ENCODE measurements at regions not wholly inside any gene's neighbourhood (a gene's known extent, or its start where the extent isn't known, plus 50 kb on each side); places are given as distances from the start of the nearest gene placed in this dataset.

- TF ChIP-seq CTCF (IDR thresholded peaks at IDR 0.05), result no peak
- Histone ChIP-seq H3K9me3 (no peaks in the 10 kb centered on the region), H3K4me1 (ENCODE audit: control insufficient read depth in 1 of 2, insufficient read depth in 1 of 2, low read depth in 1 of 2, low read length in 1 of 2) (no peaks in the 10 kb centered on the region), H3K27ac (no peak overlapping the region), H3K4me3 (ENCODE audit: low read depth in 1 of 2, low read length in 1 of 2) (no peak overlapping the region), H3K36me3 (no peaks in the 10 kb centered on the region), H3K27me3 (no peaks in the 10 kb centered on the region)
Measured at GRCh38 chr13:74841651-74842050, 640.3 kb downstream of the TBC1D4 start.

GRCh38 chr13:74841123-74841522 lies 640.8 kb downstream of the TBC1D4 start:
- H3K27me3 ChIP-seq, result no peaks in the 10 kb centered on the region
- TF ChIP-seq CTCF (IDR thresholded peaks at IDR 0.05), result no peak

GRCh38 chr13:74839656-74840055 lies 642.3 kb downstream of the TBC1D4 start:
- no peak overlapping the region for H3K27ac ChIP-seq
- H3K9me3 ChIP-seq, result no peaks in the 10 kb centered on the region
- no peaks in the 10 kb centered on the region for H3K27me3 ChIP-seq
- no peak overlapping the region for H3K4me3 ChIP-seq (ENCODE audit: low read depth in 1 of 2, low read length in 1 of 2)
- no peak for TF ChIP-seq CTCF (IDR thresholded peaks at IDR 0.05)
- no peaks in the 10 kb centered on the region for H3K36me3 ChIP-seq
- no peaks in the 10 kb centered on the region for H3K4me1 ChIP-seq (ENCODE audit: control insufficient read depth in 1 of 2, insufficient read depth in 1 of 2, low read depth in 1 of 2, low read length in 1 of 2)

More at GRCh38 chr13:74841123-74841522, 640.8 kb downstream of the TBC1D4 start:
- Histone ChIP-seq H3K36me3 (no peaks in the 10 kb centered on the region), H3K4me1 (ENCODE audit: control insufficient read depth in 1 of 2, insufficient read depth in 1 of 2, low read depth in 1 of 2, low read length in 1 of 2) (no peaks in the 10 kb centered on the region), H3K27ac (no peak overlapping the region), H3K4me3 (ENCODE audit: low read depth in 1 of 2, low read length in 1 of 2) (no peak overlapping the region), H3K9me3 (no peaks in the 10 kb centered on the region)

- Histone ChIP-seq H3K9me3 (no peaks in the 10 kb centered on the region), H3K27me3 (no peaks in the 10 kb centered on the region), H3K4me1 (ENCODE audit: control insufficient read depth in 1 of 2, insufficient read depth in 1 of 2, low read depth in 1 of 2, low read length in 1 of 2) (no peaks in the 10 kb centered on the region), H3K27ac (no peak overlapping the region), H3K36me3 (no peaks in the 10 kb centered on the region), H3K4me3 (ENCODE audit: low read depth in 1 of 2, low read length in 1 of 2) (no peak overlapping the region)
- no peak for TF ChIP-seq CTCF (IDR thresholded peaks at IDR 0.05)
Measured at GRCh38 chr13:74838096-74838495, 643.9 kb downstream of the TBC1D4 start.

- no peaks in the 10 kb centered on the region for H3K4me1 ChIP-seq (ENCODE audit: control insufficient read depth in 1 of 2, insufficient read depth in 1 of 2, low read depth in 1 of 2, low read length in 1 of 2)
- no peak overlapping the region for H3K27ac ChIP-seq
- no peaks in the 10 kb centered on the region for H3K36me3 ChIP-seq
- no peaks in the 10 kb centered on the region for H3K27me3 ChIP-seq
- H3K9me3 ChIP-seq, result no peaks in the 10 kb centered on the region
- H3K4me3 ChIP-seq (ENCODE audit: low read depth in 1 of 2, low read length in 1 of 2), result no peak overlapping the region
- no peak for TF ChIP-seq CTCF (IDR thresholded peaks at IDR 0.05)
Measured at GRCh38 chr13:74836628-74837027, 645.3 kb downstream of the TBC1D4 start.

GRCh38 chr13:74835579-74835978 lies 646.4 kb downstream of the TBC1D4 start:
- H3K27me3 ChIP-seq, result no peaks in the 10 kb centered on the region
- H3K9me3 ChIP-seq, result no peaks in the 10 kb centered on the region
- H3K4me3 ChIP-seq (ENCODE audit: low read depth in 1 of 2, low read length in 1 of 2), result no peak overlapping the region
- no peaks in the 10 kb centered on the region for H3K4me1 ChIP-seq (ENCODE audit: control insufficient read depth in 1 of 2, insufficient read depth in 1 of 2, low read depth in 1 of 2, low read length in 1 of 2)
- TF ChIP-seq CTCF (IDR thresholded peaks at IDR 0.05), result no peak
- H3K27ac ChIP-seq, result no peak overlapping the region
- no peaks in the 10 kb centered on the region for H3K36me3 ChIP-seq
